ENCODE measurements at regions not wholly inside any gene's neighbourhood (a gene's known extent, or its start where the extent isn't known, plus 50 kb on each side); places are given as distances from the start of the nearest gene placed in this dataset.
"Not testable (repeated sequence)": the region's sequence is repeated elsewhere in the genome, so short reads cannot be mapped to it uniquely, and the experiment has no call there.

- no peak for DNase-seq (ENCODE audit: low read depth)
- H3K4me3 ChIP-seq (ENCODE audit: low read depth, low read length), result no peak overlapping the region
- no peak for TF ChIP-seq CTCF (IDR thresholded peaks at IDR 0.05; ENCODE audit: low read depth, low read length, missing control alignments)
Observed at GRCh38 chr4:148914734-148915133, 472.5 kb upstream of the NR3C2 start.

- TF ChIP-seq CTCF (IDR thresholded peaks at IDR 0.05; ENCODE audit: low read depth, low read length, missing control alignments), result no peak
- no peak overlapping the region for H3K4me3 ChIP-seq (ENCODE audit: low read depth, low read length)
- DNase-seq (ENCODE audit: low read depth), result no peak
Observed at GRCh38 chr4:148914301-148914700, 472.1 kb upstream of the NR3C2 start.

- H3K4me3 ChIP-seq (ENCODE audit: low read depth, low read length), result no peak overlapping the region
- TF ChIP-seq CTCF (IDR thresholded peaks at IDR 0.05; ENCODE audit: low read depth, low read length, missing control alignments), result no peak
- no peak for DNase-seq (ENCODE audit: low read depth)
Observed at GRCh38 chr4:148903388-148903787, 461.2 kb upstream of the NR3C2 start.

- no peak for DNase-seq (ENCODE audit: low read depth)
- no peak overlapping the region for H3K4me3 ChIP-seq (ENCODE audit: low read depth, low read length)
- TF ChIP-seq CTCF (IDR thresholded peaks at IDR 0.05; ENCODE audit: low read depth, low read length, missing control alignments), result no peak
Observed at GRCh38 chr4:148901075-148901705, 459.0 kb upstream of the NR3C2 start.

GRCh38 chr4:148898139-148898538 is 455.9 kb upstream of the NR3C2 start:
- not testable (repeated sequence) for H3K4me3 ChIP-seq (ENCODE audit: low read depth, low read length); DNase-seq (ENCODE audit: low read depth)

- TF ChIP-seq CTCF (IDR thresholded peaks at IDR 0.05; ENCODE audit: low read depth, low read length, missing control alignments), result no peak
- DNase-seq (ENCODE audit: low read depth), result no peak
- H3K4me3 ChIP-seq (ENCODE audit: low read depth, low read length), result no peak overlapping the region
Observed at GRCh38 chr4:148893095-148893494, 450.9 kb upstream of the NR3C2 start.

GRCh38 chr4:148883891-148884290 is 441.7 kb upstream of the NR3C2 start:
- TF ChIP-seq CTCF (IDR thresholded peaks at IDR 0.05; ENCODE audit: low read depth, low read length, missing control alignments), result no peak
- DNase-seq (ENCODE audit: low read depth), result no peak
- no peak overlapping the region for H3K4me3 ChIP-seq (ENCODE audit: low read depth, low read length)
